Fibroblast of pulmonary artery (primary cell): ENCODE measurements at regions not wholly inside any gene's neighbourhood (a gene's known extent, or its start where the extent isn't known, plus 50 kb on each side); places are given as distances from the start of the nearest gene placed in this dataset.

Experiments used
- DNase-seq: peaks from one replicate; pipeline ENCODE4 v3.0.0-alpha.2; 2010; ENCODE audit warnings: low read depth
- H3K4me3 ChIP-seq: replicated peaks from 2 replicates; pipeline ENCODE4 v1.5.1; 2011; ENCODE audit warnings: low read depth, mild to moderate bottlenecking, control low read depth, low read length, moderate library complexity
- TF ChIP-seq, protein P1 (sequence below): IDR thresholded peaks from 2 replicates; pipeline ENCODE4 v1.5.1; 2011; ENCODE audit warnings: mild to moderate bottlenecking, control low read depth, low read length, inconsistent platforms; ENCODE audit errors: missing control alignments

DNA sequence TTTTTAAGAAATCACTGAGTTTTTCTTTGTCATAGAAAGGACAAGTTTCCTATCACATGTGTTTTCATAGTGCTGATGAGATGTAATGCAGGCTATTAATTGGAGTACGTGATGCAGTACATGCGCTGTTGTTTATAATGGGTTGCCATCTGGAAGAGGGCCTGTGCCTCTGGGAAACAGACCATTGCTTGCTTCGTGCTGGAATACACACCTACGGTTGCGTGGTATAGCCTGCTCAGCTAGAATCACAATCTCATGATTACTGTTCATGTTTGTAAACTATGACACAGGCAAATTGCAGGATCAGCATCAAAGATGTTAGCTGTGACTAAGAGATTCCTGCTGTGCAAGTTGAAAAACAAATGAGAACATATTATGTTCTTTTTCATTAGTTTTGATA lies 107.2 kb upstream of the STEAP1B start:
- DNase-seq, result no peak
- H3K4me3 ChIP-seq, result no peak overlapping the region
- TF ChIP-seq, protein P1, sequence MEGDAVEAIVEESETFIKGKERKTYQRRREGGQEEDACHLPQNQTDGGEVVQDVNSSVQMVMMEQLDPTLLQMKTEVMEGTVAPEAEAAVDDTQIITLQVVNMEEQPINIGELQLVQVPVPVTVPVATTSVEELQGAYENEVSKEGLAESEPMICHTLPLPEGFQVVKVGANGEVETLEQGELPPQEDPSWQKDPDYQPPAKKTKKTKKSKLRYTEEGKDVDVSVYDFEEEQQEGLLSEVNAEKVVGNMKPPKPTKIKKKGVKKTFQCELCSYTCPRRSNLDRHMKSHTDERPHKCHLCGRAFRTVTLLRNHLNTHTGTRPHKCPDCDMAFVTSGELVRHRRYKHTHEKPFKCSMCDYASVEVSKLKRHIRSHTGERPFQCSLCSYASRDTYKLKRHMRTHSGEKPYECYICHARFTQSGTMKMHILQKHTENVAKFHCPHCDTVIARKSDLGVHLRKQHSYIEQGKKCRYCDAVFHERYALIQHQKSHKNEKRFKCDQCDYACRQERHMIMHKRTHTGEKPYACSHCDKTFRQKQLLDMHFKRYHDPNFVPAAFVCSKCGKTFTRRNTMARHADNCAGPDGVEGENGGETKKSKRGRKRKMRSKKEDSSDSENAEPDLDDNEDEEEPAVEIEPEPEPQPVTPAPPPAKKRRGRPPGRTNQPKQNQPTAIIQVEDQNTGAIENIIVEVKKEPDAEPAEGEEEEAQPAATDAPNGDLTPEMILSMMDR, result no peak

GRCh38 chr7:22604246-22604645 lies 104.3 kb upstream of the STEAP1B start:
- TF ChIP-seq, protein P1, result no peak
- no peak overlapping the region for H3K4me3 ChIP-seq
- no peak for DNase-seq

- DNase-seq, result peak; percentile 86
- TF ChIP-seq, protein P1, result no peak
- no peak overlapping the region for H3K4me3 ChIP-seq
Observed at GRCh38 chr7:22601812-22602565, 102.0 kb upstream of the STEAP1B start.

GRCh38 chr7:22601408-22601807 lies 101.4 kb upstream of the STEAP1B start:
- TF ChIP-seq, protein P1, result no peak
- no peak overlapping the region for H3K4me3 ChIP-seq
- peak; percentile 72 for DNase-seq

- TF ChIP-seq, protein P1, result no peak
- peak; percentile 39 for DNase-seq
- no peak overlapping the region for H3K4me3 ChIP-seq
Observed at GRCh38 chr7:22601003-22601402, 101.0 kb upstream of the STEAP1B start.

- TF ChIP-seq, protein P1, result no peak
- no peak for DNase-seq
- H3K4me3 ChIP-seq, result no peak overlapping the region
Observed at GRCh38 chr7:22598318-22598920, 98.4 kb upstream of the STEAP1B start.
